GM10266 (cell line): ENCODE measurements at regions not wholly inside any gene's neighbourhood (a gene's known extent, or its start where the extent isn't known, plus 50 kb on each side); places are given as distances from the start of the nearest gene placed in this dataset.

Experiments used
- DNase-seq: peaks from one replicate; pipeline ENCODE4 v3.0.0; 2012; ENCODE audit errors: extremely low spot score
- CTCF ChIP-seq: IDR thresholded peaks from 2 replicates; pipeline ENCODE4 v1.5.1; 2012; ENCODE audit warnings: mild to moderate bottlenecking, low read depth; ENCODE audit not compliant: control insufficient read depth, insufficient read depth; ENCODE audit errors: missing control alignments

- TF ChIP-seq CTCF = no peak
These were observed 240.4 kb downstream of the GABRG1 start for GRCh38 chr4:45883421-45883820.

DNA sequence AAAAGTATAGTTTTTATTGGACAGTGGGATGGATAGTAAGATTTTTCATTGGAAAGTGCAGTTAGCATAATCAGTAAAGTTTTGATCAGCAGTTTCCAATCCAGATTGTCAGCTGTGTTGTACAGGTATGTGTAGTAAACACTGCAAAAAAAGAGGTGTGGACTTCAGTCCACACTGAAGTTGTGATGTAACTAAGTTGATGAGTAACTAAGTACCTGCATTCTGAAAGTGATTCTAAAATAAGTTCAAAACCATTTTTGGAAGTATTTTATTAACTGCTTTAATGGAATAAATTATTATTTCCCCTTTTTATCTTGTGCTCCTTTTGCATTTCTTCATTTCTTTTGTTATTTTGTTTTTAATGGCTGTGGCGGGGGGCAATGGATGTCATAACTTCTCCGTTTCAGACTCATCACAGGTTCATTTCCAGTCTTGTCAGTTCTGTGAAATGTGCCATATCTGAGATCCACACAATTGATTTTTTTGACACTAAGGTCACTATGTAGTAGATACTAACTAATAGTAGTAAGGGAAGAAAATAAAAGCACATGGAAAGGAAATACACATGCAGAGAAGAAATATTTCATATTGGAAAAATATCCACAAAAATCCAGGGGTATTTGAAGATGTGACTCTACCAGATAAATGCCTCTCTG is 247.5 kb downstream of the GABRG1 start:
- no peak for TF ChIP-seq CTCF
- DNase-seq = no peak

More at GRCh38 chr4:45883421-45883820, 240.4 kb downstream of the GABRG1 start:
- no peak for DNase-seq

GRCh38 chr4:45869184-45869583 is 254.7 kb downstream of the GABRG1 start:
- no peak for DNase-seq
- no peak for TF ChIP-seq CTCF

DNA sequence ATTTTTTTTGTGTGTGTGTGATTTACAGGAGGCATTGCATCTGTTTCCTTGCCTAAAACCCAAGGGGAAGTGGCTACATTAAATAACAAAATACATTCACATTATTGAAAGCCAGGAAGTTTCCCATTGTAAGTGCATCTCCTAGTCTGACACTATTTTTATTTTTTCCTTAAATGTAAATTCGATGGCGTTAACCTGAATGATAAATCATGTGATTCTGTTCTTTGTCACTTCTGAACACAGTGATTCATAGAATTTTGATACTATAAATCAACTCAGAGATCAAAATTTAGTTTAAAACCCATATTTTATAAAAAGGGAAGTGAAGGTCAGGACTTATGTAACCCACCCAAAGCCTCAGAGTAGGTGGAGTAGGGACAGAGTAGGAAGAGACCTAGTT is 258.1 kb downstream of the GABRG1 start:
- DNase-seq = no peak
- TF ChIP-seq CTCF = no peak

DNA sequence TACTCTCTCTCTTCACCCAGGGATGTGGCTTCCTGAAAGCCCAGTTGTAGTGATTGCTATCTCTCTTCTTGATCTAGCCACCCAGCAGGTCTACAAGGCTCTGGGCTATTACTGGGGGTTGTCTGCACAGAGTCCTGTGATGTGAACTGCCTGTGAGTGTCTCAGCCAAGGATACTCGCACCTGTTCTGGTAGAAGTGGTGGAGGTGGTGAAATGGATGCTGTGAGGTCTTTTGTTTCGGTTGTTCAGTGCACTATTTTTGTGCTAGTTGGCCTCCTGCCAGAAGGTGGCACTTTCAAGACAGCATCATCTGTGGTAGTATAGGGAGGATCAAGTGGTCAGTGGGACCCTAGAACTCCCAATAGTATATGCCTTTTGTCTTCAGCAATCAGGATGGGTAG is 268.0 kb downstream of the GABRG1 start:
- no peak for TF ChIP-seq CTCF
- DNase-seq = no peak

- no peak for DNase-seq
- no peak for TF ChIP-seq CTCF
These were observed 277.8 kb downstream of the GABRG1 start for GRCh38 chr4:45846016-45846415.

- TF ChIP-seq CTCF = no peak
- no peak for DNase-seq
These were observed 282.1 kb downstream of the GABRG1 start for GRCh38 chr4:45841791-45842190.
